Lower leg skin (tissue), 4 donors: ENCODE measurements at regions not wholly inside any gene's neighbourhood (a gene's known extent, or its start where the extent isn't known, plus 50 kb on each side); places are given as distances from the start of the nearest gene placed in this dataset.

Source experiments
- DNase-seq, 2 donors: peaks; one replicate each; pipeline ENCODE4 v3.0.0-alpha.2; 2019; ENCODE audit warnings: low spot score in 2 of 2
- H3K4me3 ChIP-seq: fragments of 200-600 bp; sonication (generic); 2 replicates; pipeline ENCODE4 v1.5.1; 2017; ENCODE audit warnings: mild to moderate bottlenecking, low read depth; ENCODE audit not compliant: poor library complexity, severe bottlenecking
- CTCF ChIP-seq, 3 donors: fragments of 450-650 bp; IDR thresholded peaks; one replicate each; pipeline ENCODE4 v1.5.1; 2016; ENCODE audit warnings: antibody characterized with exemption in 3 of 3, mild to moderate bottlenecking in 3 of 3, moderate library complexity in 2 of 3
- POLR2A ChIP-seq, 2 donors: fragments of 450-650 bp; IDR thresholded peaks; one replicate each; pipeline ENCODE4 v1.6.1; 2016 to 2017; ENCODE audit warnings: antibody characterized with exemption in 2 of 2, mild to moderate bottlenecking in 1 of 2, moderate library complexity in 1 of 2
- WGBS, 2 donors: methylation state at CpG; one replicate each; pipeline ENCODE4 v1.1.5; 2018; 5-methylcytosine and 5-hydroxymethylcytosine counted together
- intact Hi-C: fragments of 100-400 bp; cut with DNase I; formaldehyde crosslinking; loops from one replicate; pipeline ENCODE4 v1.15.0; 2023; ENCODE audit warnings: low total_unique reads

DNA sequence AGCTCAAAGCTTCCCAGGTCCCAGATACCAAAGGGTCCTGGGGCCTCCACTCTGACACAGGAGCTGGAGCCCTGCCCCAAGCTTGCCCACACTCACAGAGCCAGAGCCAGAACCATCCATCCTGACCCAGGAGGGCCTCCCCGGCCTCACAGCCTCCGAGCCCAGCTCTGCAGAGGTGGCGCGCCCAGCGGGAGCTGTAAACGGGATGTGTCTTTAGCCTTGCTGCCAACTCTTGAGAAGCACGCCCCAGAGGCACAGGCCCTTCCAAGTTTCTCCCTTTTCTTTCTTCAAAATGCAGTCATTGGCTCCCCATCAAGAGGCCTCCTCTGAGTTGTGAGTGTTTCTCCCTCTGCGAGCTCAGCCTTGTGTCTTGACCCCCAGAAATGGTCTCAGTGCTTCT, 75.0 kb downstream of the PDGFA start:
- no peak for DNase-seq
- 27 to 33% methylated on average over 8 of the region's 8 CpGs for WGBS, 2 donors
- intact Hi-C loops: no loop called here
- TF ChIP-seq POLR2A (IDR thresholded peaks at IDR 0.05) (no peak), CTCF (IDR thresholded peaks at IDR 0.05) (no peak)
- H3K4me3 ChIP-seq: no peak overlapping the region

DNA sequence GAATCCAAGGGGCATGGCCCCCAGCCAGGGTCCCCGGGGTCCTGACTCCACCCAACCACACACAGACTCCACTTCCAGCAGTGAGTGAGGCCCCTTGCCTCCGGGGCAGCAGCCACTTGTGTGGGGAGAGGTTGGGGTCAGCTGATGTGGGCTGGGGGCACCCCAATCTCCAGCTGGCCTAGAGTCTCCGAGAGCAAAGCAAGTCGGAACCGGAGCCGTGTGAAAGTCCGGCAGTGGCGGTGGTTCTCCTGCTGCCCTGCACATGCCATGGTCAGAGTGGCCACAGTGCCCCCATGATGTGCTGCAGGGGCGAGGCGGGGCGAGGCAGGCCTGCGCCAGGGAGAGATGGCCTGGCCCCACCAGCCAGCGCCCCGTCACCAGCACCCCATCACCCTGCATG, 74.6 kb downstream of the PDGFA start:
- TF ChIP-seq POLR2A (IDR thresholded peaks at IDR 0.05) (no peak), CTCF (IDR thresholded peaks at IDR 0.05) (no peak)
- 85 to 86% methylated on average over 11 to 14 of the region's 14 CpGs for WGBS, 2 donors
- no peak for DNase-seq
- H3K4me3 ChIP-seq: no peak overlapping the region
- intact Hi-C loops: no loop called here

DNA sequence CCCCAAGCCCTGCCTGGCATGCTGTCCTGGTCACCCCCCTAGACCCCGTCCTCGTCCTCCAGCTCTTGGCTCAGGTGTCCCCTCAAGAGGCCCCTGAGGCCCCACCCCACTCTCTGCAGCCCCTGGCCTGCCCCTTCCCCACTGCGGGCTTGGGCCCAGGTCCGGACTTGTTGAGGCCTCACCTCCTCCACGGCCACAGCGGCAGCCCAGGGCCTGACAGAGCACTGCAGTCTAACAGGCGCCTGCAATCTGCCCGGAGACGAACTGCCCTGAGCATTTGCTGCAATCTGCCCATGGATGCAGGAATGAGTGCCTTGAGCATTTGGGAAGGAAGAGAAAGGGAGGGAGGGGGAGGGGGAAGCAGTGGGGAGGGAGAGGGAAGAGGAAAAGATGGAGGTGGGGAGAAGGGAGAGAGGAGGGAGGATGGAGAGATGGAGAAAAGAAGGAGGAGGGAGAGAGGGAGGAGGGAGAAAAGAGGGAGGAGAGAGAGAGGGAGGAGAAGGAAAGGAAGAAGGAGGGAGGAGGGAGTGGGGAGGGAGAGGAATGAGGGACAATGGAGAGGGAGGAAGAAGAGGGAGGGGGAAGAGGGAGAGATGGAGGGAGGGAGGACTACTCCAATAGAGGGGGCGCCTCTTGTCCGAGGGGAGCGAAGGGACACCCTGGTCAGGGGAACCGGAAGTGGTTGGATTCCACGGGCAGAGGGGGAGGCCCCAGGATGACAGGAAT, 73.9 kb downstream of the PDGFA start:
- intact Hi-C loops: no loop called here
- no peak overlapping the region for H3K4me3 ChIP-seq
- DNase-seq: no peak
- 65 to 72% methylated on average over 14 of the region's 14 CpGs for WGBS, 2 donors
- no peak for TF ChIP-seq POLR2A (IDR thresholded peaks at IDR 0.05)
- TF ChIP-seq CTCF (IDR thresholded peaks at IDR 0.05): no peak

DNA sequence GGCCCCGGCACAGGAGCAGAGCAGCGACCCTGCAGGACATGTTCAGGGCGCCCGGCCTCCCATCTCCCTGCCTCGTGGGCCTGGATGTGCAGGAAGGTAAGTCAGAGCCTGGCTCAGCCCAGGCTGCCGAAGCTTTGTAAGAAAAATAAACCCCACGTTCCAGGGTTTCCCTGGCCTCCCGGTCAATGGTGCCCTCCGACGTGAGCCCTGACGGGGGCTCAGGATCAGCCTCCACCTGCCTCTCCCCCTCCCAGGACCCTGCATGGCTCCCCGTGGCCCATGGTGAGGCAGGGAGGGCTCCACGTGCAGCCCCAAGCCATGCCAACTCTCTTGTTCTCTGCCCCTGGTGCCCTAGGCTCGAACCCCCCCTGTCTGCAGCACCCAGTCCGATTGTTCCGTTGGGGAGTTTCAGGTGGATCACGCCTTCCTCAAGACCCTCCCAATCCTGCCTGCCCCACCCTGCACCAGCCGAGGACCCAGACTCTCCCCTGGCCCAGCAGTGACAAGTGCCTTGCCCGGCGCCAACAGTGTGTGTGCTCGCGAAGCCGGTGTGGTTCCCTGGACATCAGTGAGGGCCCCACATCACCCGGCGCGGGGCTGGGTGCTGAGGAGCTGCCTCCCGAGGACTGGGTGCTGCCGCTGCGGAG, 73.2 kb downstream of the PDGFA start:
- TF ChIP-seq POLR2A (IDR thresholded peaks at IDR 0.05) (no peak), CTCF (IDR thresholded peaks at IDR 0.05) (no peak)
- intact Hi-C loops: no loop called here
- DNase-seq: no peak
- H3K4me3 ChIP-seq: no peak overlapping the region
- WGBS, 2 donors: 82 to 87% methylated on average over 20 to 26 of the region's 29 CpGs
